HG02798 (cell line): ENCODE measurements at regions not wholly inside any gene's neighbourhood (a gene's known extent, or its start where the extent isn't known, plus 50 kb on each side); places are given as distances from the start of the nearest gene placed in this dataset.

Source experiments
- ATAC-seq: cut with Tn5 transposase; IDR thresholded peaks from one replicate; pipeline ENCODE4 v1.9.1; 2021; ENCODE audit warnings: mild to moderate bottlenecking; ENCODE audit not compliant: unreplicated experiment, poor library complexity

- ATAC-seq: no peak
Observed at GRCh38 chr16:82260212-82260795, 90.3 kb upstream of the MPHOSPH6 start.

- no peak for ATAC-seq
Observed at GRCh38 chr16:82259731-82260130, 89.7 kb upstream of the MPHOSPH6 start.

GRCh38 chr16:82257990-82258389 lies 88.0 kb upstream of the MPHOSPH6 start:
- no peak for ATAC-seq

- no peak for ATAC-seq
Observed at GRCh38 chr16:82252582-82252981, 82.6 kb upstream of the MPHOSPH6 start.

GRCh38 chr16:82248677-82249076 lies 78.7 kb upstream of the MPHOSPH6 start:
- no peak for ATAC-seq

- no peak for ATAC-seq
Observed at GRCh38 chr16:82248012-82248656, 78.1 kb upstream of the MPHOSPH6 start.

- no peak for ATAC-seq
Observed at GRCh38 chr16:82242201-82242600, 72.2 kb upstream of the MPHOSPH6 start.

- no peak for ATAC-seq
Observed at GRCh38 chr16:82241469-82242052, 71.5 kb upstream of the MPHOSPH6 start.

- no peak for ATAC-seq
Observed at GRCh38 chr16:82240111-82240510, 70.1 kb upstream of the MPHOSPH6 start.

- ATAC-seq: no peak
Observed at GRCh38 chr16:82236875-82237274, 66.9 kb upstream of the MPHOSPH6 start.

- ATAC-seq: peak; percentile 52
Observed at GRCh38 chr16:82236415-82236814, 66.4 kb upstream of the MPHOSPH6 start.

GRCh38 chr16:82232806-82233205 lies 62.8 kb upstream of the MPHOSPH6 start:
- ATAC-seq: no peak

GRCh38 chr16:82231008-82231787 lies 61.2 kb upstream of the MPHOSPH6 start:
- no peak for ATAC-seq

GRCh38 chr16:82229800-82230619 lies 60.0 kb upstream of the MPHOSPH6 start:
- no peak for ATAC-seq

- no peak for ATAC-seq
Observed at GRCh38 chr16:82226327-82226726, 56.3 kb upstream of the MPHOSPH6 start.

- ATAC-seq: no peak
Observed at GRCh38 chr16:82224821-82225220, 54.8 kb upstream of the MPHOSPH6 start.

- ATAC-seq: no peak
Observed at GRCh38 chr16:82220541-82220940, 50.5 kb upstream of the MPHOSPH6 start.
